Vagina (tissue), 2 donors: ENCODE measurements at regions not wholly inside any gene's neighbourhood (a gene's known extent, or its start where the extent isn't known, plus 50 kb on each side); places are given as distances from the start of the nearest gene placed in this dataset.

Experiments used
- CTCF ChIP-seq, 3 experiments: fragments of 450-650 bp in 2 of 3; fragments of 200-600 bp in 1 of 3; sonication (generic) in 1 of 3; IDR thresholded peaks; one replicate each; pipeline ENCODE4 v1.5.1; 2017 to 2019; ENCODE audit warnings: antibody characterized with exemption in 3 of 3, mild to moderate bottlenecking in 2 of 3, moderate library complexity in 2 of 3
- POLR2A ChIP-seq, 2 donors: fragments of 450-650 bp; IDR thresholded peaks; one replicate each; pipeline ENCODE4 v1.6.1; 2017; ENCODE audit warnings: antibody characterized with exemption in 2 of 2, mild to moderate bottlenecking in 2 of 2, moderate library complexity in 2 of 2
- POLR2AphosphoS5 ChIP-seq, 2 donors: sonication (generic); formaldehyde crosslinking; IDR thresholded peaks; one replicate each; pipeline ENCODE4 v1.9.0; 2017; ENCODE audit warnings: antibody characterized with exemption in 2 of 2, mild to moderate bottlenecking in 2 of 2, low read depth in 1 of 2; ENCODE audit not compliant: insufficient read depth in 1 of 2

DNA sequence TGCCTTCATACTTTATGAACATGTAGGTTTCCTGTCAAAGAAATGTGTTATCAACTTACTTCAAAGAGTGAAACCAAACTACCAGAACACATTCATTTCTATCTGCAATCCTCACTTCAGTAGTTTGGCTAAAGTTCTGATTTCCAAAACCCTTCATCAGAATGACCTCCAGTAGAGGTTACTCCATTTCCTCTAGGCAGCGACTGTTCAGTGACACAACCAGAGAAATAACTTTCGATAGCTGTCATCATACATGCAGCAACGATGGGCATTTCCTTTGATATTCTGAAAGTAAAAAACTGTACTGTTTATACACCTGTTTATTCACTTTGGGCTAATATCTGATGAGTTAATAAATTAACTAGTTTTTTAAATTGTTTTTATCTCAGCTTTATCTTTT lies 532.5 kb upstream of the IZUMO3 start:
- no peak for TF ChIP-seq CTCF (IDR thresholded peaks at IDR 0.05)
- TF ChIP-seq POLR2AphosphoS5 (IDR thresholded peaks at IDR 0.05; ENCODE audit: insufficient read depth in 1 of 2, low read depth in 1 of 2) = no peak
- TF ChIP-seq POLR2A (IDR thresholded peaks at IDR 0.05) = no peak
